RWPE2 (cell line): ENCODE measurements at regions not wholly inside any gene's neighbourhood (a gene's known extent, or its start where the extent isn't known, plus 50 kb on each side); places are given as distances from the start of the nearest gene placed in this dataset.

Experiments
- ATAC-seq: fragments of 200-7000 bp; cut with Tn5 transposase; 3 replicates; pipeline ENCODE4 v1.9.1; 2021; ENCODE audit warnings: low read depth
- DNase-seq: peaks from one replicate; pipeline ENCODE4 v3.0.0-alpha.2; 2020; ENCODE audit warnings: low spot score
- H3K27ac ChIP-seq: fragments of 450-650 bp; 2 replicates; pipeline ENCODE4 v1.5.1; 2017; ENCODE audit warnings: mild to moderate bottlenecking; ENCODE audit not compliant: poor library complexity, severe bottlenecking
- H3K27me3 ChIP-seq: fragments of 250-450 bp; sonication (Bioruptor Pico); 2 replicates; pipeline ENCODE4 v1.5.1; 2021; ENCODE audit warnings: mild to moderate bottlenecking, moderate library complexity; ENCODE audit not compliant: insufficient read depth, poor library complexity, severe bottlenecking
- H3K36me3 ChIP-seq: fragments of 250-450 bp; sonication (Bioruptor Pico); 2 replicates; pipeline ENCODE4 v1.5.1; 2020; ENCODE audit warnings: low read depth, mild to moderate bottlenecking, moderate library complexity
- H3K4me1 ChIP-seq: fragments of 250-450 bp; sonication (Bioruptor Pico); 2 replicates; pipeline ENCODE4 v1.5.1; 2021; ENCODE audit warnings: mild to moderate bottlenecking, moderate library complexity; ENCODE audit not compliant: insufficient read depth, poor library complexity, severe bottlenecking
- H3K4me3 ChIP-seq: fragments of 250-450 bp; sonication (Bioruptor Pico); 2 replicates; pipeline ENCODE4 v1.5.1; 2021; ENCODE audit warnings: mild to moderate bottlenecking, moderate library complexity; ENCODE audit not compliant: severe bottlenecking
- H3K9me3 ChIP-seq: fragments of 250-450 bp; sonication (Bioruptor Pico); 2 replicates; pipeline ENCODE4 v1.5.1; 2021; ENCODE audit warnings: mild to moderate bottlenecking, moderate library complexity; ENCODE audit not compliant: severe bottlenecking
- CTCF ChIP-seq: fragments of 450-650 bp; IDR thresholded peaks from one replicate; pipeline ENCODE4 v1.5.1; 2017; ENCODE audit warnings: mild to moderate bottlenecking, moderate library complexity; ENCODE audit not compliant: poor library complexity, severe bottlenecking

GRCh38 chr5:40025586-40025985, 600.8 kb upstream of the DAB2 start:
- DNase-seq (no peak), ATAC-seq (no peak)
- Histone ChIP-seq H3K36me3 (no peaks in the 10 kb centered on the region), H3K4me3 (no peak overlapping the region), H3K27me3 (no peaks in the 10 kb centered on the region), H3K4me1 (no peaks in the 10 kb centered on the region), H3K27ac (no peak overlapping the region), H3K9me3 (no peaks in the 10 kb centered on the region)
- TF ChIP-seq CTCF, result no peak

GRCh38 chr5:40022057-40022456, 597.3 kb upstream of the DAB2 start:
- Histone ChIP-seq H3K27ac (no peak overlapping the region), H3K36me3 (no peaks in the 10 kb centered on the region), H3K4me3 (no peak overlapping the region), H3K27me3 (no peaks in the 10 kb centered on the region), H3K9me3 (no peaks in the 10 kb centered on the region), H3K4me1 (peaks cover 1% of the 10 kb centered on the region)
- ATAC-seq (no peak), DNase-seq (no peak)
- TF ChIP-seq CTCF, result no peak

- Histone ChIP-seq H3K27me3 (no peaks in the 10 kb centered on the region), H3K36me3 (no peaks in the 10 kb centered on the region), H3K4me1 (peaks cover 5% of the 10 kb centered on the region), H3K27ac (no peak overlapping the region), H3K9me3 (no peaks in the 10 kb centered on the region), H3K4me3 (no peak overlapping the region)
- no peak for ATAC-seq
- TF ChIP-seq CTCF, result no peak
- DNase-seq, result no peak
Observed at GRCh38 chr5:40021007-40021406, 596.2 kb upstream of the DAB2 start.

GRCh38 chr5:40017918-40018317, 593.1 kb upstream of the DAB2 start:
- no peak for DNase-seq
- H3K4me1 ChIP-seq, result peaks cover 5% of the 10 kb centered on the region
- H3K27me3 ChIP-seq, result no peaks in the 10 kb centered on the region
- no peak overlapping the region for H3K4me3 ChIP-seq
- TF ChIP-seq CTCF, result no peak
- H3K36me3 ChIP-seq, result no peaks in the 10 kb centered on the region
- H3K9me3 ChIP-seq, result no peaks in the 10 kb centered on the region
- no peak for ATAC-seq
- no peak overlapping the region for H3K27ac ChIP-seq

- H3K4me1 ChIP-seq, result peaks cover 5% of the 10 kb centered on the region
- H3K9me3 ChIP-seq, result no peaks in the 10 kb centered on the region
- no peak overlapping the region for H3K27ac ChIP-seq
- no peak overlapping the region for H3K4me3 ChIP-seq
- DNase-seq (no peak), ATAC-seq (peak; percentile 87)
- no peaks in the 10 kb centered on the region for H3K36me3 ChIP-seq
- TF ChIP-seq CTCF, result no peak
- no peaks in the 10 kb centered on the region for H3K27me3 ChIP-seq
Observed at GRCh38 chr5:40017135-40017534, 592.4 kb upstream of the DAB2 start.
